Body of pancreas (tissue), 4 donors: ENCODE measurements at regions not wholly inside any gene's neighbourhood (a gene's known extent, or its start where the extent isn't known, plus 50 kb on each side); places are given as distances from the start of the nearest gene placed in this dataset.
A peak's percentile ranks its signal among the peaks of the same experiment; 100 is the strongest.

Source experiments
- ATAC-seq: fragments of 150-250 bp; one replicate; pipeline ENCODE4 v1.9.1; 2016
- DNase-seq, 4 donors: peaks; one replicate each; pipeline ENCODE4 v3.0.0-alpha.2; 2019
- H3K27ac ChIP-seq, 4 donors: fragments of 200-600 bp; sonication (generic); 1 replicate in 3 of 4; 2 replicates in 1 of 4; pipeline versions ENCODE4 v1.5.1 to v1.6.1; 2016 to 2019; ENCODE audit warnings: mild to moderate bottlenecking in 1 of 4, mixed read lengths in 1 of 4, moderate library complexity in 1 of 4
- H3K27me3 ChIP-seq, 2 donors: fragments of 200-600 bp; sonication (generic); one replicate each; pipeline ENCODE4 v1.6.0; 2016; ENCODE audit warnings: mild to moderate bottlenecking in 1 of 2
- H3K36me3 ChIP-seq, 2 donors: fragments of 200-600 bp; sonication (generic); replicated peaks in 1 of 2; 2 replicates each; pipeline ENCODE4 v1.5.1; 2016; ENCODE audit warnings: low read depth in 2 of 2; ENCODE audit not compliant: insufficient read depth in 1 of 2
- H3K4me1 ChIP-seq: fragments of 200-600 bp; sonication (generic); one replicate; pipeline ENCODE4 v1.6.0; 2016
- H3K4me3 ChIP-seq, 2 donors: fragments of 200-600 bp; sonication (generic); 1 replicate in 1 of 2; 2 replicates in 1 of 2; pipeline ENCODE4 v1.5.1; 2016 to 2019
- H3K9me3 ChIP-seq, 3 donors: fragments of 200-600 bp; sonication (generic); 1 replicate in 2 of 3; 2 replicates in 1 of 3; pipeline ENCODE4 v1.5.1; 2016
- POLR2A ChIP-seq, 3 donors: fragments of 450-650 bp; IDR thresholded peaks; one replicate each; pipeline ENCODE4 v1.6.1; 2016; ENCODE audit warnings: antibody characterized with exemption in 3 of 3, mild to moderate bottlenecking in 2 of 3
- WGBS, 2 donors: methylation state at CpG; one replicate each; pipeline ENCODE4 v1.1.5; 2017; 5-methylcytosine and 5-hydroxymethylcytosine counted together
- intact Hi-C: fragments of 100-400 bp; cut with DNase I; formaldehyde crosslinking; loops from one replicate; pipeline ENCODE4 v1.15.1; 2023
- TF ChIP-seq, protein P1 (sequence below), 7 experiments: fragments of 450-650 bp in 4 of 7; fragments of 200-600 bp in 3 of 7; sonication (generic) in 3 of 7; IDR thresholded peaks; one replicate each; pipeline ENCODE4 v1.5.1; 2016 to 2019; ENCODE audit warnings: antibody characterized with exemption in 7 of 7

DNA sequence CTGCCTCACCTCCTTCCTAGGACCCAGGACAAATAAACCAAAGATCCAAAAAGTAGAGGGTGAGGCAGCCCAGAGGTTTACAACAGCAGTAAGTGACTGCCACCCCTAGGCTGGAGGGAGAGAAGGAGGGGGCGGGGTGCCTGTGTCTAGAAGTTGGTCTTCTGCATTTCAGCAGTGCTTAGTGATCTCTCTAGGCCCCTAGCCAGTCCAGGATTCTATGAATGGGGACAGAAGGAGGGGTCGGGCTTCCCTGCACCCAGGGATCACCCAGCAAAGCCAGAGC is 62.8 kb upstream of the KDM7A start:
- TF ChIP-seq, protein P1, sequence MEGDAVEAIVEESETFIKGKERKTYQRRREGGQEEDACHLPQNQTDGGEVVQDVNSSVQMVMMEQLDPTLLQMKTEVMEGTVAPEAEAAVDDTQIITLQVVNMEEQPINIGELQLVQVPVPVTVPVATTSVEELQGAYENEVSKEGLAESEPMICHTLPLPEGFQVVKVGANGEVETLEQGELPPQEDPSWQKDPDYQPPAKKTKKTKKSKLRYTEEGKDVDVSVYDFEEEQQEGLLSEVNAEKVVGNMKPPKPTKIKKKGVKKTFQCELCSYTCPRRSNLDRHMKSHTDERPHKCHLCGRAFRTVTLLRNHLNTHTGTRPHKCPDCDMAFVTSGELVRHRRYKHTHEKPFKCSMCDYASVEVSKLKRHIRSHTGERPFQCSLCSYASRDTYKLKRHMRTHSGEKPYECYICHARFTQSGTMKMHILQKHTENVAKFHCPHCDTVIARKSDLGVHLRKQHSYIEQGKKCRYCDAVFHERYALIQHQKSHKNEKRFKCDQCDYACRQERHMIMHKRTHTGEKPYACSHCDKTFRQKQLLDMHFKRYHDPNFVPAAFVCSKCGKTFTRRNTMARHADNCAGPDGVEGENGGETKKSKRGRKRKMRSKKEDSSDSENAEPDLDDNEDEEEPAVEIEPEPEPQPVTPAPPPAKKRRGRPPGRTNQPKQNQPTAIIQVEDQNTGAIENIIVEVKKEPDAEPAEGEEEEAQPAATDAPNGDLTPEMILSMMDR (IDR thresholded peaks at IDR 0.05), result no peak
- no peak for TF ChIP-seq POLR2A (IDR thresholded peaks at IDR 0.05)
- ATAC-seq (no peak), DNase-seq (no peak)
- 81 to 88% methylated on average over 2 of the region's 2 CpGs for WGBS, 2 donors
- Histone ChIP-seq H3K36me3 (no peaks in the 10 kb centered on the region), H3K27me3 (no peaks in the 10 kb centered on the region), H3K9me3 (no peaks in the 10 kb centered on the region), H3K27ac (no peak overlapping the region), H3K4me3 (no peak overlapping the region), H3K4me1 (peaks cover 19% of the 10 kb centered on the region)
- intact Hi-C loops, result loop anchor here (10.0 kb wide), 1 partner anchor 55 kb away; no protein-coding TSS in a partner anchor

DNA sequence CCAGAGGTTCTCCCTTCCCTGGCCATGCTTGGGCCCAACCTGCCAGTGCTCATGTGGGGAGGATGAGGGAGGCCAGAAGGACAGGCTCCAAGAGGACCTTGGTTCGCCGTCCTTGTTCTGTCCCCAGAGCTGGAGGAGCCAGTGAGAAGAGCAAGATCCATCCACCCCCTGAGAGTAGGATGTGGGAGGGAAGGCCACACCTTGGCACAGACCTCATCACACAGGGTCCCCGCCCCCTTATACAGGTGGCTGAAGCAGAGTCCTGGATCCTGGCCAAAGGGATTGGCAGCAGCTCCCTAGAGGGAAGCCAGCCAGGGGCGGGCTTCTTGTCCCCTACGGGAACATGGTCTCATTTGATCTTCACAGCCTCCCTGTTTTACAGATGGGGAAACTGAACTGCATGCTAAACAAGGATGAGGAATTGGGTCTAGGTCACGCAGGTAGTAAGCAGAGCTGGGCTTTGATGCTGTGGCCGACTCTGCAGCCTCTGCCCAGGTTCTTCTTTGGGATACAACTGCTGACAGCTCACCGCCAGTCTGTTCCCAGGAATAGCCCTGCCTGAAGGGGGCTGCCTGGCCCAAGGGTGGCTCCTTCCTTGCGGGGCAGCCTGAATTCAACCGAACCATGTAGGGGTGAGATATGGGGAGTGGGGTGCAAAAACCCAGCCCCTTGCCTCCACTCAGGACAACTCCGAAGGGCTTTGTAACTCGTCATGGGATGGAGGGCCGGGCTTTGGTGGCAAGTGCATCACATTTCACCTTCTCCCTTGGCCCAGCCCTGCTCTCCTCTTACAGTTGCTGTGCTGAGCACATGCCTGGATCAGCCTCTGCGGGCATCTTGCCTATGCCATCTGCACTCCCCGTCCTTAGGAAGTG is 62.2 kb upstream of the KDM7A start:
- DNase-seq (peak in 3 of 4 donors; percentile 48 to 53 (median 51)), ATAC-seq (no peak)
- no peaks in the 10 kb centered on the region for H3K9me3 ChIP-seq
- peaks cover 19% of the 10 kb centered on the region for H3K4me1 ChIP-seq
- H3K27me3 ChIP-seq, result no peaks in the 10 kb centered on the region
- H3K4me3 ChIP-seq, result no peak overlapping the region
- TF ChIP-seq POLR2A (IDR thresholded peaks at IDR 0.05), result no peak
- TF ChIP-seq, protein P1 (IDR thresholded peaks at IDR 0.05), result no peak
- intact Hi-C loops, result loop anchor here (10.0 kb wide), 1 partner anchor 54 kb away; no protein-coding TSS in a partner anchor
- WGBS, 2 donors, result 80% methylated on average over 9 to 15 of the region's 15 CpGs
- no peak overlapping the region for H3K27ac ChIP-seq
- no peaks in the 10 kb centered on the region for H3K36me3 ChIP-seq

DNA sequence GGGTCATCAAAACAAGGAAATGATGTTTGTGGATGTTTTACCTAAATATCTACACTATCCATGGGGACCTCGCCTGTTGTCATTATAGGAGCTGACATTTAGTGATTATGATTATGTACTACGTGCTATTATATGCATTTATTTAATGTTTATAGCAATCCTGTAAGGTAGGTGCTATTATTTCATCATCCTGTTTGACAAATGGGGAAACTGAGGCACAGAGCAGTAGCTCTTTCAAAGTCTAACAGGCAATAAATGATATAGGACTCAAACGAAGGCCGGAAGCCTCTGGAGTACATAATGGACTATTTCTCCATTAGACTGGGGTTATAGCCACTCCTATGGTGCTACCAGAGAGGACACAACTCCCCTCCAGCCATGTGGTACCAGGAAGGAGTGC is 60.6 kb upstream of the KDM7A start:
- ATAC-seq (no peak), DNase-seq (no peak)
- peaks cover 7% of the 10 kb centered on the region for H3K4me1 ChIP-seq
- intact Hi-C loops, result loop anchor here (10.0 kb wide), 1 partner anchor 53 kb away; no protein-coding TSS in a partner anchor
- no peak overlapping the region for H3K27ac ChIP-seq
- 87 to 92% methylated on average over 4 of the region's 4 CpGs for WGBS, 2 donors
- H3K27me3 ChIP-seq, result no peaks in the 10 kb centered on the region
- H3K9me3 ChIP-seq, result no peaks in the 10 kb centered on the region
- TF ChIP-seq POLR2A (IDR thresholded peaks at IDR 0.05), result no peak
- TF ChIP-seq, protein P1 (IDR thresholded peaks at IDR 0.05), result no peak
- no peaks in the 10 kb centered on the region for H3K36me3 ChIP-seq
- no peak overlapping the region for H3K4me3 ChIP-seq

DNA sequence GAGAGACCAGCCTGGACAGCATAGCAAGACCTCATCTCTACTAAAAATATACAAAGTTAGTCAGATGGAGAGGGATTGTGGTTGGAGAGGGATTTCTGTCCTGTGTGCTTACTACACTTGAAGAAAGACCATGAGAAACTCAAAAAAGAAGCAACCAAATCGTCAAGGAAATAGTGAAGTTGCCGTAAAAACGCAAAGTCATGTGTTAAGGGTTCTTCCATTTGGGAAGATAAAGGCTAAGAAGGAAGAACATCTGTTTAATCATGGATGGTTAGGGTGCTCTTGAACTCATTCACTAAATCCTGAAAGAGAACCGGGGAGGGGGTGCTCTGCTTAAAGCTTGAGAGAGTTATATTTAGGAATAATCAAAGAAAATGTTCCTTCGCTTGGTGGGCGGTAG is 59.8 kb upstream of the KDM7A start:
- ATAC-seq (no peak), DNase-seq (no peak)
- Histone ChIP-seq H3K4me3 (no peak overlapping the region), H3K9me3 (no peaks in the 10 kb centered on the region), H3K27ac (no peak overlapping the region), H3K36me3 (no peaks in the 10 kb centered on the region), H3K27me3 (no peaks in the 10 kb centered on the region), H3K4me1 (peaks cover 4% of the 10 kb centered on the region)
- 83 to 89% methylated on average over 6 of the region's 6 CpGs for WGBS, 2 donors
- TF ChIP-seq POLR2A (IDR thresholded peaks at IDR 0.05), result no peak
- TF ChIP-seq, protein P1 (IDR thresholded peaks at IDR 0.05), result no peak
- intact Hi-C loops, result loop anchor here (10.0 kb wide), 1 partner anchor 52 kb away; no protein-coding TSS in a partner anchor
